ENCODE measurements at regions not wholly inside any gene's neighbourhood (a gene's known extent, or its start where the extent isn't known, plus 50 kb on each side); places are given as distances from the start of the nearest gene placed in this dataset.

GRCh38 chr5:54757541-54757940 lies 227.9 kb downstream of the ESM1 start:
- ChIA-PET CTCF (interaction anchor here (1.2 to 3.7 kb wide), 5 partner anchors 9 to 86 kb away, joined by 3 to 14 read pairs (median 5); no protein-coding TSS in a partner anchor), POLR2A (no interaction called here)
- no peak for DNase-seq (ENCODE audit: extremely low spot score)
- no peak for TF ChIP-seq CTCF (IDR thresholded peaks at IDR 0.05; ENCODE audit: control extremely low read depth, extremely low read depth, low read depth, missing control alignments)

GRCh38 chr5:54756796-54757402 lies 228.5 kb downstream of the ESM1 start:
- no peak for TF ChIP-seq CTCF (IDR thresholded peaks at IDR 0.05; ENCODE audit: control extremely low read depth, extremely low read depth, low read depth, missing control alignments)
- CTCF ChIA-PET, result interaction anchor here (1.2 to 3.7 kb wide), 3 partner anchors 11 to 87 kb away, joined by 3 to 14 read pairs (median 7); no protein-coding TSS in a partner anchor
- DNase-seq (ENCODE audit: extremely low spot score), result no peak
- POLR2A ChIA-PET, result no interaction called here

- TF ChIP-seq CTCF (IDR thresholded peaks at IDR 0.05; ENCODE audit: control extremely low read depth, extremely low read depth, low read depth, missing control alignments), result no peak
Observed at GRCh38 chr5:54756301-54756700, 229.1 kb downstream of the ESM1 start.

GRCh38 chr5:54754878-54755277 lies 230.5 kb downstream of the ESM1 start:
- ChIA-PET POLR2A (no interaction called here), CTCF (no interaction called here)
- no peak for DNase-seq (ENCODE audit: extremely low spot score)
- TF ChIP-seq CTCF (IDR thresholded peaks at IDR 0.05; ENCODE audit: control extremely low read depth, extremely low read depth, low read depth, missing control alignments), result no peak

More at GRCh38 chr5:54756301-54756700, 229.1 kb downstream of the ESM1 start:
- ChIA-PET CTCF (interaction anchor here (0.8 to 3.7 kb wide), 2 partner anchors 12 to 28 kb away, joined by 3 to 14 read pairs; no protein-coding TSS in a partner anchor), POLR2A (no interaction called here)
- DNase-seq (ENCODE audit: extremely low spot score), result no peak

- ChIA-PET CTCF (interaction anchor here (1.2 to 2.0 kb wide), 2 partner anchors 10 to 11 kb away, joined by 3 to 5 read pairs; no protein-coding TSS in a partner anchor), POLR2A (no interaction called here)
- no peak for DNase-seq (ENCODE audit: extremely low spot score)
- no peak for TF ChIP-seq CTCF (IDR thresholded peaks at IDR 0.05; ENCODE audit: control extremely low read depth, extremely low read depth, low read depth, missing control alignments)
Observed at GRCh38 chr5:54754420-54754819, 231.0 kb downstream of the ESM1 start.

GRCh38 chr5:54753753-54754152 lies 231.6 kb downstream of the ESM1 start:
- TF ChIP-seq CTCF (IDR thresholded peaks at IDR 0.05; ENCODE audit: control extremely low read depth, extremely low read depth, low read depth, missing control alignments), result no peak
- CTCF ChIA-PET, result interaction anchor here (1.2 to 2.0 kb wide), 2 partner anchors 11 kb away, joined by 3 to 5 read pairs; no protein-coding TSS in a partner anchor
- DNase-seq (ENCODE audit: extremely low spot score), result no peak
- POLR2A ChIA-PET, result no interaction called here

All from GM10248 (cell line).